HG02571 (cell line): ENCODE measurements at regions not wholly inside any gene's neighbourhood (a gene's known extent, or its start where the extent isn't known, plus 50 kb on each side); places are given as distances from the start of the nearest gene placed in this dataset.

Source experiments
- ATAC-seq: cut with Tn5 transposase; IDR thresholded peaks from one replicate; pipeline ENCODE4 v1.9.1; 2021; ENCODE audit warnings: mild to moderate bottlenecking, moderate library complexity; ENCODE audit not compliant: unreplicated experiment

GRCh38 chr21:27448960-27449359 lies 482.1 kb upstream of the ADAMTS5 start:
- no peak for ATAC-seq

GRCh38 chr21:27447843-27448242 lies 481.0 kb upstream of the ADAMTS5 start:
- no peak for ATAC-seq

- ATAC-seq: no peak
These were observed 462.9 kb upstream of the ADAMTS5 start for GRCh38 chr21:27429710-27430341.

- ATAC-seq: no peak
These were observed 459.3 kb upstream of the ADAMTS5 start for GRCh38 chr21:27426196-27426595.

GRCh38 chr21:27425574-27425973 lies 458.7 kb upstream of the ADAMTS5 start:
- ATAC-seq: no peak

- ATAC-seq: no peak
These were observed 458.3 kb upstream of the ADAMTS5 start for GRCh38 chr21:27425172-27425571.

- ATAC-seq: no peak
These were observed 457.7 kb upstream of the ADAMTS5 start for GRCh38 chr21:27424601-27425000.

GRCh38 chr21:27423906-27424595 lies 457.2 kb upstream of the ADAMTS5 start:
- ATAC-seq: no peak

- no peak for ATAC-seq
These were observed 456.1 kb upstream of the ADAMTS5 start for GRCh38 chr21:27423038-27423437.

- ATAC-seq: no peak
These were observed 455.5 kb upstream of the ADAMTS5 start for GRCh38 chr21:27422435-27422834.

GRCh38 chr21:27421654-27422053 lies 454.8 kb upstream of the ADAMTS5 start:
- ATAC-seq: no peak

GRCh38 chr21:27419153-27419552 lies 452.3 kb upstream of the ADAMTS5 start:
- no peak for ATAC-seq

GRCh38 chr21:27418346-27418745 lies 451.5 kb upstream of the ADAMTS5 start:
- ATAC-seq: no peak

- ATAC-seq: no peak
These were observed 445.6 kb upstream of the ADAMTS5 start for GRCh38 chr21:27412530-27412929.

- no peak for ATAC-seq
These were observed 441.9 kb upstream of the ADAMTS5 start for GRCh38 chr21:27408826-27409225.

GRCh38 chr21:27407271-27407670 lies 440.4 kb upstream of the ADAMTS5 start:
- ATAC-seq: no peak

- no peak for ATAC-seq
These were observed 439.6 kb upstream of the ADAMTS5 start for GRCh38 chr21:27406300-27407009.

- ATAC-seq: no peak
These were observed 436.1 kb upstream of the ADAMTS5 start for GRCh38 chr21:27403011-27403410.

GRCh38 chr21:27400045-27400444 lies 433.2 kb upstream of the ADAMTS5 start:
- no peak for ATAC-seq

GRCh38 chr21:27397578-27397977 lies 430.7 kb upstream of the ADAMTS5 start:
- no peak for ATAC-seq

GRCh38 chr21:27393726-27394125 lies 426.8 kb upstream of the ADAMTS5 start:
- ATAC-seq: no peak

GRCh38 chr21:27391990-27392389 lies 425.1 kb upstream of the ADAMTS5 start:
- ATAC-seq: no peak
